H1 (cell line): ENCODE measurements at regions not wholly inside any gene's neighbourhood (a gene's known extent, or its start where the extent isn't known, plus 50 kb on each side); places are given as distances from the start of the nearest gene placed in this dataset.

Experiments used
- ATF2 ChIP-seq: IDR thresholded peaks from 2 replicates; pipeline ENCODE4 v1.6.1; 2012; ENCODE audit warnings: low read length, inconsistent platforms
- BRCA1 ChIP-seq: IDR thresholded peaks from 2 replicates; pipeline ENCODE4 v1.6.1; 2012; ENCODE audit warnings: low read depth, low read length, improper control_type of control experiment
- CBX5 ChIP-seq: fragments of 300-800, 300-1000 bp; sonication (generic); IDR thresholded peaks from 2 replicates; pipeline ENCODE4 v1.7.1; 2016; ENCODE audit warnings: antibody characterized with exemption, low read length, low read depth
- CHD2 ChIP-seq: IDR thresholded peaks from 2 replicates; pipeline ENCODE4 v1.6.1; 2012; ENCODE audit warnings: low read length, improper control_type of control experiment
- CTCF ChIP-seq, 3 experiments: IDR thresholded peaks; 1 replicate in 2 of 3; 2 replicates in 1 of 3; pipeline versions ENCODE4 v1.5.1 to v1.6.1; 2011; ENCODE audit warnings: low read length in 3 of 3, mild to moderate bottlenecking in 3 of 3, inconsistent platforms in 2 of 3, low read depth in 1 of 3, moderate library complexity in 1 of 3; ENCODE audit not compliant: insufficient read depth in 1 of 3; ENCODE audit errors: control extremely low read depth in 1 of 3
- EP300 ChIP-seq, 2 experiments: IDR thresholded peaks; 1 replicate in 1 of 2; 2 replicates in 1 of 2; pipeline ENCODE4 v1.6.1; 2011 to 2012; ENCODE audit warnings: low read depth in 2 of 2, low read length in 2 of 2, mild to moderate bottlenecking in 2 of 2, borderline replicate concordance in 1 of 2, inconsistent platforms in 1 of 2, moderate library complexity in 1 of 2
- EZH2 ChIP-seq: fragments of 200-600 bp; sonication (generic); IDR thresholded peaks from 2 replicates; pipeline ENCODE4 v1.7.1; 2012; ENCODE audit warnings: low read depth, mild to moderate bottlenecking, moderate library complexity, low read length, inconsistent platforms; ENCODE audit not compliant: severe bottlenecking
- GABPA ChIP-seq: IDR thresholded peaks from 2 replicates; pipeline ENCODE4 v1.6.1; 2011; ENCODE audit warnings: mild to moderate bottlenecking, low read length, moderate library complexity, borderline replicate concordance; ENCODE audit not compliant: insufficient read depth
- HDAC2 ChIP-seq, 2 experiments: fragments of 300-600 bp in 1 of 2; sonication (generic) in 1 of 2; IDR thresholded peaks; 2 replicates each; pipeline ENCODE4 v1.6.1; 2011 to 2012; ENCODE audit warnings: low read depth in 2 of 2, low read length in 2 of 2, mild to moderate bottlenecking in 2 of 2, moderate library complexity in 2 of 2, borderline replicate concordance in 1 of 2, inconsistent platforms in 1 of 2
- POLR2A ChIP-seq, 2 experiments: IDR thresholded peaks; 1 replicate in 1 of 2; 2 replicates in 1 of 2; pipeline ENCODE4 v1.6.1; 2011; ENCODE audit warnings: low read depth in 2 of 2, low read length in 2 of 2, mild to moderate bottlenecking in 2 of 2; ENCODE audit errors: control extremely low read depth in 1 of 2
- POLR2AphosphoS5 ChIP-seq: IDR thresholded peaks from 2 replicates; pipeline ENCODE4 v1.6.1; 2011; ENCODE audit warnings: low read depth, low read length
- YY1 ChIP-seq: IDR thresholded peaks from 2 replicates; pipeline ENCODE4 v1.6.1; 2011; ENCODE audit warnings: low read depth, mild to moderate bottlenecking, low read length

- TF ChIP-seq POLR2AphosphoS5 (no peak), EP300 (IDR thresholded peaks at IDR 0.05; ENCODE audit: borderline replicate concordance in 1 of 2, low read depth in 2 of 2, low read length in 2 of 2) (no peak), EZH2 (no peak), POLR2A (IDR thresholded peaks at IDR 0.05; ENCODE audit: control extremely low read depth in 1 of 2, low read depth in 2 of 2, low read length in 2 of 2) (no peak), CTCF (IDR thresholded peaks at IDR 0.05; ENCODE audit: control extremely low read depth in 1 of 3, insufficient read depth in 1 of 3, low read depth in 1 of 3, low read length in 3 of 3) (no peak), HDAC2 (IDR thresholded peaks at IDR 0.05; ENCODE audit: borderline replicate concordance in 1 of 2, low read depth in 2 of 2, low read length in 2 of 2) (no peak), CBX5 (no peak), GABPA (no peak), BRCA1 (no peak), CHD2 (no peak), ATF2 (no peak), YY1 (no peak)
Measured at GRCh38 chr1:187146388-187146787, 317.6 kb downstream of the PLA2G4A start.
